Activated naive CD8-positive, alpha-beta T cell (primary cell): ENCODE measurements at regions not wholly inside any gene's neighbourhood (a gene's known extent, or its start where the extent isn't known, plus 50 kb on each side); places are given as distances from the start of the nearest gene placed in this dataset.

ENCODE experiments used
- H3K27ac Mint-ChIP-seq: one replicate; pipeline ENCODE4 v1.8.0; 2021; ENCODE audit warnings: mixed read lengths
- H3K27me3 Mint-ChIP-seq: one replicate; pipeline ENCODE4 v1.8.0; 2021; ENCODE audit warnings: mixed read lengths
- H3K36me3 Mint-ChIP-seq: one replicate; pipeline ENCODE4 v1.8.0; 2021; ENCODE audit warnings: mixed read lengths
- H3K4me1 Mint-ChIP-seq: one replicate; pipeline ENCODE4 v1.8.0; 2021; ENCODE audit warnings: low read depth, mixed read lengths
- H3K4me3 Mint-ChIP-seq: one replicate; pipeline ENCODE4 v1.8.0; 2021; ENCODE audit warnings: mild to moderate bottlenecking, mixed read lengths
- H3K9me3 Mint-ChIP-seq: one replicate; pipeline ENCODE4 v1.8.0; 2021; ENCODE audit warnings: low read depth, mixed read lengths

DNA sequence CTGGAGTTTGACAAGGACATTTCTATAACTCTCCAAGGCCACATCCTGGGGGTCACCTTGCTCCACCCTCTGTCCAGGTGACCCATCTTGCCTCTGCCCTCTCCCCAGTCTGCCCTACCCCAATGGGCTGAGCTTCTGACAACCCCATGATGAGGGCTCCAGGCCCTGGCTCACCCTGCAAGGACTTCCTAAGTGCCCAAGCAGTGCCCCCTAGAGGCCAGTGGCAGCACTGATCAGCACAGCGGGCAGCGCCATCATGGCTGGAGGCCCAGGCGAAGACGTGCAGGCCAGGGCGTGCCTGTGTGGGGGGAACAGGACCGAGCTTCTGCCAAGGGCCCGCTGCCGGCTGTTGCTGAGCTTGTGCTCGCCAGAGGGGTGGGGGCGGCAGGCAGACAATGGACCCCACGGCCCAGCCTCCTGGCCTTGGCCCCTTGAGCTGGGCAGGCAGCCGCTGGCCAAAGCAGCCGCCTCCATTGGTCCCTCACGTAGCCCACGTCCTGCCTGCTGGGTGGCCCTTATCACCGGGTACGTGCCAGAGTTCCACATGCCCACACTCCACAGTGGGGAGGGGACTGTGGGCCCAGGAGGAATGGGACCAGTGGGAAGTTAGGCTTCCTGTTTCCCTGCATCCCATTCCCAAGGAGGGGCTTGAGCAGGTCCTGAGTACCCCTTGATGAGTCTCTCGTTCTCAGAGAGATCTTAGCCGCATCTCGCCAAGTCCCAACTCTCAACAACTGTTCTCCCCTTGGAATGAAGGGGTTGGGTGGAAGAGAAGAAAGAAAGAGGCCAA, 64.3 kb downstream of the MRPL14 start:
- Mint-ChIP-seq H3K36me3 (peaks cover 2% of the 10 kb centered on the region), H3K4me3 (no peak overlapping the region), H3K27me3 (peaks cover 4% of the 10 kb centered on the region), H3K9me3 (no peaks in the 10 kb centered on the region), H3K27ac (no peak overlapping the region), H3K4me1 (peaks cover 2% of the 10 kb centered on the region)

DNA sequence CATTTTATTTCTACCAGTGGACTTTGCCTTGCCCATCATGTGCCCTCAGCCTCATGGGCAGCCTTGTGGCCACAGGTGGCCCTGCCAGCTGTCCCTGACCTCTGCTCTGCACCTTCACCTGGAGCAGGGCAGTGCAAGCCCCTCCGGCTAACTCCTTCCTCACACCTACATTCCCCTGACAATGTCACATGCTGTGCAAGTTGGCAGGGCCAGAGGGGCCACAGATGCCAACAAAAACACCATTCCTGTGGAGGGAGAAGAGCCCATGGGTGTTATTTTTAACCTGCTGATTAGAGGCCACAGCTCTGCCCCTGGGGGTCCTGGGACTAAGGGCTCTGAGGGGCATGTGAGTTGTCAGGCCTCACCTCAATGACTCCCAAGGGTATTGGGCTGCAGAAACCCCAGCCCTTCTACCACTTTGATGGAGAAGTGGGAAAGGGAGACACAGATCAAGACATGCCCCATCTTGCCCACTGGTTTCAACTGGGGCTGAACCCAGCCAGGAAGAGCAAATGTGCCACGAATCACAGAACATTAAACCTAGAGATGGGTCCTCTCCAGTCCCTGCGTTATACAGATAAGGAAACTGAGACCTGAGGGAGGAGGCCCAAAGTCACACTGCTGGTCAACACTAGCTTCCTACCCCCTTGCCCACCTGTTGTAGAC, 65.0 kb downstream of the MRPL14 start:
- no peak overlapping the region for H3K4me3 Mint-ChIP-seq
- no peaks in the 10 kb centered on the region for H3K9me3 Mint-ChIP-seq
- H3K27ac Mint-ChIP-seq = no peak overlapping the region
- peaks cover 2% of the 10 kb centered on the region for H3K36me3 Mint-ChIP-seq
- peaks cover 2% of the 10 kb centered on the region for H3K4me1 Mint-ChIP-seq
- peaks cover 4% of the 10 kb centered on the region for H3K27me3 Mint-ChIP-seq

DNA sequence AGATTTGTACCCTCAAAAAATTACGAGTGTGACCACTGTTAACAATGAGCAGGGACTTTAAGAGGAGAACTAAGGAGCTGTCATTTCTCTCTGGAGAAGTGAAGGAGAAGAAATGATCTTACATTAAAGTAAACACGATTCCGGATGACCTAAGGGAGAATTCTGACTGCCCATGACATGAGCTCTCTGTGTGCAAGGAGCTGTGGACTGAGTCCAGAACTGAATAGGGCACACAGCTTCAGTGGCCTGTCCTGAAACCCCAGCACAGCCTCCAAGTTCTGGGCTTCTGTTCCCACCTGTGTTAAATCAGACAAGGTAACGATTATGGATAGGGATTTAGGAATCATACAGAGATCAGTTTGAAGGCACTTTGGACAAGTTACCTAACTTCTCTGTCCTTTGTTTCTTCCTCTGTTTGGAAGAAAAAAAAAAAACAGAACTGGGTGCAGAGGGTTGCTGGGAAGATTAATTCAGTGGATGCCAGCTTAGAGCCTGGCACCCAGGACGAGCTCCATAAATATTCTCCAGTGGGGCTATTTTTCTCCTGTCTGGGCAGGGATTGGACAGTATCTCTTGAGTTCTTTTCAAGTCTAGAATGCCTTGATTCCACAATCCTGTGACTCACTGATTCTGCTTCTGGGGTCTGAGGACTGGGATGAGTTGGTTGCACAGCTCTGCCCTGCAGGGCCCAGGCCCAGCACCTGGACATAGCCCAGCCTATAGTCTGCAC, 65.7 kb downstream of the MRPL14 start:
- H3K27ac Mint-ChIP-seq = no peak overlapping the region
- peaks cover 4% of the 10 kb centered on the region for H3K27me3 Mint-ChIP-seq
- no peak overlapping the region for H3K4me3 Mint-ChIP-seq
- no peaks in the 10 kb centered on the region for H3K9me3 Mint-ChIP-seq
- peaks cover 2% of the 10 kb centered on the region for H3K4me1 Mint-ChIP-seq
- H3K36me3 Mint-ChIP-seq = peaks cover 2% of the 10 kb centered on the region

DNA sequence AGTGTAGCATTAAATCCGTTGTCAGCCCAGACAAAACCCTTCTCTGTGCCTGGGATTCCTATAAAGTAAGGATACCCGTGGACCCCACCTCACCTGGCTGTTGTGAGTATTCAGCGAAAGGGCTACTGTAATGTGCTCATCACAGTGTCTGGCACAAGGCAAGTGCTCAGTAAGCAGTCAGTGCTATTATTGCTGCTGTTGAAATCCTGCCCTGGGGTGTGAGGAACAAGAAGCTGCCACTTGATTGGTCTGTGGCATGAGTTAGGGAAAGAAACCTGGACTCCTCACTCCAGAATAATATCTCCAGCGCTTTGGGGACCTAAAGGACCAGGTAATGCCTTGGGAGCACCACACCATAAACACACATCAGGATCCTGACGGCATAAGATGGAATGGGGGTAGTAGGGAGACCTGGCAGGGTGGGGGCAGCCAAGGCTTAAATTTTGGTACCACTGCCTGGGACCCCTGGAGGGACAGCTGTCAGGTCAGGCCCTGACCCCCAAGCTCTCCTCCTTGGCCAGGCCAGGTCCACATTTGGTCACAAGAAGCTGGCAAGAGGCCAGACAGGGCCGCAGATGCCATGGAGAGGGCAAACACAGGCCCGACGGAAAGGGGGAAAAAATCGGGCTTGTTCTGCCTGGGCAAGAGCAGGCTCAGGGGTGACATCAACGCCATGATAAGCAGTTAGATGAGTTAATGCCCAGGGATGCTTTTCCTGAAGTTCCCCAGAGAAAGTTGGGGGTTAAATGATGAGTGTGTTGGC, 66.5 kb downstream of the MRPL14 start:
- peaks cover 2% of the 10 kb centered on the region for H3K36me3 Mint-ChIP-seq
- H3K27ac Mint-ChIP-seq = no peak overlapping the region
- H3K4me3 Mint-ChIP-seq = no peak overlapping the region
- H3K27me3 Mint-ChIP-seq = peaks cover 4% of the 10 kb centered on the region
- H3K4me1 Mint-ChIP-seq = peaks cover 2% of the 10 kb centered on the region
- H3K9me3 Mint-ChIP-seq = no peaks in the 10 kb centered on the region

DNA sequence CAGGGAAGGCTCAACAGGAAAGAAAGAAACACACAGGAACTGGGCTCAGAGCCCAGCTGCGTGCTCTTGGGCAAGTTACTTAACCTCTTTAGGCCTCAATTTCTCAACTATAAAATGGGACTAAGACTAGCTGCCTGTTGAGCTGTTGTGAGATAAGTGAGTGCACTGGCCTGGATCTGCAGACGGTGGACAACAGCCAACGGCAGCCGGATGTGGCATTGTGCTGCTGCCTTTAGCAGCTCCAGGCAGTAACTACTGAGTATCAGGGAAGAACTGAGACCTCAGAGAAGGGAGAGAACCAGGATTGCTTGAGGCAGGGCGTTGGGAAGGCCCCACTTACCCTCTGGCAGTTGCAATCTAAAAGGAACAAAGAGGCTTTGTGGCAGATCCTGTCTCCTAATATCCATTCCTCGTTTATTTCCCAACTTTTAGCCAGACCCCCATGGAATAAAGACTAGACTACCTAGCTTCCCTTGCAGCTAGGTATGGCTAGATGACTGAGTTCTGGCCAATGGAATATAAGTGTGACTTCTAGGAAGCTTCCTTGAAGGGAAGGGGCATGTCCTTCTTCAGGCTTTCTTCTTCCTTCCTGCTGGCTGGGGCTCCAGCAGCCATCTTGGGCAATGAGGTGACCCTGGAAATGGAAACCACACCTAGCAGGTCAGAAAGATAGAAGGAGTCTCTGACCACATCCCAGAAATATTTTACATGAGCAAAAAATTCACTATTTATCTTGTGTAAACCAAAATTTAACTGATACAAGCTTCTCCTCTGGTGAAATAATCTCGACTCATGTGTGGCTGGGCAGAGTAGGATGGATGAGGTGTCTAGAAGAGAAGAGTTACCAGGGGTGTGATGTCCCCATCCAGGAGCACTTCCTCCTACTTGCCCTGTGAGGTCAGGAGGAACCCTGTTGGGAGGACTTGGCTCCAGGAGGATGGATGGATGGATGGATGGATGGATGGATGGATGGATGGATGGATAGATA, 67.6 kb downstream of the MRPL14 start:
- Mint-ChIP-seq H3K4me3 (no peak overlapping the region), H3K27me3 (peaks cover 4% of the 10 kb centered on the region), H3K9me3 (no peaks in the 10 kb centered on the region), H3K27ac (no peak overlapping the region), H3K4me1 (peaks cover 2% of the 10 kb centered on the region), H3K36me3 (peaks cover 2% of the 10 kb centered on the region)

DNA sequence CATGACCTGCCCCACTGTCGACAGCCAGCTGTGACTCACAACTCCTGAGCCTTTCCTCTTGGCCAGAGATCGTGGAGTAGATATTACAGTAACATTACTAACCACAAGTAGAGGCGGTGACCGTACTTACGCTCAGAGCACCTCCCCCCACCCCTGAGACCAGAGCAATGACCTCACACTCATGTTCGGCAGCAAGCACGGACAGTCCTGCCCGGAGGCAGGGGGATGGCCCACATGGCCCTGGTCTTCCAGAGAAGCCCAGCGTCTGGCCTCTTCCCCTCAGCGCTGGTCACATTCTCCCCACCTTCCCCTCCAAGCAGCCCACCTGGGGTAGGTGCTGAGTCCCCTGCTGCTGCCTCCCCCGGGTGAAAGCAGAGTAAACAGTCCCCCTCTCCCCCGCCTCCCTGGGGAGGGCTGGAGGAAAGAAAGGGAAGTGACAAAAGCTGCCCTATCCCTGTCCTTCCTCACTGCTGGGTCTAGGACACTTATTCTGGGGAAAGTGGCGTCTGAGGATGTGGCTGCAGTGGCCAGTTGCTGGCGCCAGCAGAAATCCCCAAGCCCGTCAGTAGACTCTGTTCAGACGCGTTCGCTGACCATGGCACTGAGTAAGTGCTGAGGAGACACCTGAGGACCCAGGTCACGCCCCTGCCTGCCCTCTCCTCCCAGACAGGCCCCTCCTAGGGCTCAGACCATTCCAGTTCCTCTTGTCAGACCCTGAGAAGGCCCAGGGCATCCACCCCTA, 68.5 kb downstream of the MRPL14 start:
- H3K4me3 Mint-ChIP-seq = no peak overlapping the region
- peaks cover 4% of the 10 kb centered on the region for H3K27me3 Mint-ChIP-seq
- no peak overlapping the region for H3K27ac Mint-ChIP-seq
- peaks cover 2% of the 10 kb centered on the region for H3K36me3 Mint-ChIP-seq
- H3K9me3 Mint-ChIP-seq = no peaks in the 10 kb centered on the region
- peaks cover 2% of the 10 kb centered on the region for H3K4me1 Mint-ChIP-seq

DNA sequence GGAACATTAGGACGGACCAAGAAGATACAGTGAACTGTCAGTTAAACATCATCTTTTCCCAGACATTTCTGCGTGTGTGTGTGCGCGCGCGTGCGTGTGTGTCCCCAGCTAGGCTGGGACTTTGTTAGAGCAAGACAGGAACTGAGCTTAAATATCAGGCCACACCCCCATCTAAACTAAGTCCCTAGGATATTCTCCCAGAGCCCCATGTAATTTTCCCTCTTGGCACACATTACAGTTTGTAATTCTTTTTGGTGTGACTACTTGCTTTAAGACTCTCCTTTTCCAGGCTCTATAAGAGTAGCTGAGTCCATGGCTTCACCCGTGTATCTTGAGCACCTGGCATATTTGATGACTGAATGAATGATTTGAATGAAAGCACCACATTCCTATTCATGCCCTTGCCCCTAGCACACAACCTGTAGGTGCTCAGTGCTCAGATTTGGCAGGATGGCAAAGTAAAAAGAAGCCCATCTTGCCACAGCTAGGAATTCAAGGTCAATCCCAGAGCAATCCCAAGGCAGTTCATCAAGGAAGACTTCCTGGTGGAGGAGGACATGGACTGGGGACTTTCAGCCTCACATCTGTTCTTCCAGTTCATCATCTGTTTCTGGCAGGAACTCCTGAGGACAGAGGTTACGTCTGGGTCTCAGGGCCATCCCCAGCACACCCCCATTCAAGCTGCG, 69.2 kb downstream of the MRPL14 start:
- H3K27ac Mint-ChIP-seq = no peak overlapping the region

DNA sequence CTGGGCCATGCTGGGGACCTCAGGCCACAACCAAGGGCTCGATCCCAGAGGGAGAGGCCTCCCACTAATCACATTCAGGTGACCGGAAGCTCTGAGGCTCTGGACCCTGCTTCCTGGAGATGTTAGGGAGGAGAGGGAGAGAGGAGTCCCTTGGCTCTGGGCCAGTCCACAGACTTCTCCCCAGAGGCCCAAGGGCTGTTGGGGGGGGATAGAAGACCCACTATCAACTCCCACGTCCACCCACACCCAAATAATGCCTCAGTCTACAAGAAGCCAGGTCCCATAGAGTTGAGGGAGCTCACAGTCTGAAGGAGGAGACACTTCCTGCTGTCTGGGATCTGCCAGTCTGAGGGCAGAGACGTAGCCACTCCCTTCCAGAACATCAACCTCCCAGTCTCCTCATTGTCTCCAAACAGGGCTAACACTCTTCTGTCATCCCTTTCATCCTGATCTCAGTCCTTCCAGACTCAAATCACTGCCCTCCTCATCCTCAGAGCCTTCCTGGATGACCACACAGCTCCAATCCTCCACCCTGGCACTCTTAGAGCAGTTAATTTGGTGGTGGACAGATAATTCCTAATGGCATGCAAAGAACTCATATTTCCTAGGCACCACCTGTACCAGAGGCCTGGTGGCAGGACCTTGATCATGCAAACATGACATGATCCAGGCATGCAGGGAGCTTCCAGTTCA, 69.9 kb downstream of the MRPL14 start:
- peaks cover 2% of the 10 kb centered on the region for H3K4me1 Mint-ChIP-seq
- no peak overlapping the region for H3K27ac Mint-ChIP-seq
- H3K36me3 Mint-ChIP-seq = peaks cover 2% of the 10 kb centered on the region
- H3K9me3 Mint-ChIP-seq = no peaks in the 10 kb centered on the region
- peaks cover 4% of the 10 kb centered on the region for H3K27me3 Mint-ChIP-seq
- no peak overlapping the region for H3K4me3 Mint-ChIP-seq

More for the DNA sequence above, 69.2 kb downstream of the MRPL14 start:
- Mint-ChIP-seq H3K4me3 (no peak overlapping the region), H3K9me3 (no peaks in the 10 kb centered on the region), H3K27me3 (peaks cover 4% of the 10 kb centered on the region), H3K4me1 (peaks cover 2% of the 10 kb centered on the region), H3K36me3 (peaks cover 2% of the 10 kb centered on the region)

DNA sequence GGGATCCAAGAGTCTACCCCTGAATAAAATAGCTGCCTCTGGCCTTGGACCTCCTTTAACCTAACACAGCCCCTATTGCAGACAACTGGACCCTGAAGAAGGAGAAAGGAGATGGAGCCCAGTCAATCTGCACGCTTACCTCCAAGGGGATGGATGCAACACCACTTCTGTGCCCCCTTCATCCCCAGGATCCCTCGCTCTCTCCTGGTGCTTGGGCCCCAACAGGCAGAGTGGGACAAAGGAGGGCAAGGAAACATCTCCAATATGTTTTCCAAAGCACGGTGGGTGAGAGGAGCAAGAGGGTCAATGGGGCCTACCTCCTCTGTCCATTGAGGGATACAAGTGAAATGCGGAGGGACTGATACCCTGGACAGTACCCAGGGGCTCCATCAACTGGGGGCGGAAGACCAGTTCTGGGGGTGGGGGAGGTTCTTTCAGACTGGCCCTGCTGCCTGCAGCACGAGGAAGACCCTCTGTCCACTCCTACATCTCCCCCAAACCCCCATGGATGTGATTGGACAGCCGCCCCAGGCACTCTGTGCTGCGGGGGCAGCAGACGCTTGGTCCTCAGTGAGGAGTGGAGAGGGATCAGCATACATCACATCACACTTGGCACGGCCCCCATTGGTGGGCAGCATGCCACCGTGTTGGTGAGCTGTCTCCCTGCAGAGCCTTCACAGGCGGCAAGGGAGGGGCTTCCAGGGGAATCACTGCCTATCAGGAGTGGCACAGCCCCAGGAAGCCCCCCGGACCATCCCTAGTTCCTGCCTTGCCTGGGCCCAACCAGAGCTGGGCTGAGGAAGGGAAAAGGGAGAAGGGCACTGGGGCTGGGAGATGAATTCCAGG, 70.6 kb downstream of the MRPL14 start:
- Mint-ChIP-seq H3K27ac (no peak overlapping the region), H3K4me3 (no peak overlapping the region), H3K36me3 (peaks cover 2% of the 10 kb centered on the region), H3K27me3 (peaks cover 4% of the 10 kb centered on the region), H3K4me1 (peaks cover 2% of the 10 kb centered on the region), H3K9me3 (no peaks in the 10 kb centered on the region)

DNA sequence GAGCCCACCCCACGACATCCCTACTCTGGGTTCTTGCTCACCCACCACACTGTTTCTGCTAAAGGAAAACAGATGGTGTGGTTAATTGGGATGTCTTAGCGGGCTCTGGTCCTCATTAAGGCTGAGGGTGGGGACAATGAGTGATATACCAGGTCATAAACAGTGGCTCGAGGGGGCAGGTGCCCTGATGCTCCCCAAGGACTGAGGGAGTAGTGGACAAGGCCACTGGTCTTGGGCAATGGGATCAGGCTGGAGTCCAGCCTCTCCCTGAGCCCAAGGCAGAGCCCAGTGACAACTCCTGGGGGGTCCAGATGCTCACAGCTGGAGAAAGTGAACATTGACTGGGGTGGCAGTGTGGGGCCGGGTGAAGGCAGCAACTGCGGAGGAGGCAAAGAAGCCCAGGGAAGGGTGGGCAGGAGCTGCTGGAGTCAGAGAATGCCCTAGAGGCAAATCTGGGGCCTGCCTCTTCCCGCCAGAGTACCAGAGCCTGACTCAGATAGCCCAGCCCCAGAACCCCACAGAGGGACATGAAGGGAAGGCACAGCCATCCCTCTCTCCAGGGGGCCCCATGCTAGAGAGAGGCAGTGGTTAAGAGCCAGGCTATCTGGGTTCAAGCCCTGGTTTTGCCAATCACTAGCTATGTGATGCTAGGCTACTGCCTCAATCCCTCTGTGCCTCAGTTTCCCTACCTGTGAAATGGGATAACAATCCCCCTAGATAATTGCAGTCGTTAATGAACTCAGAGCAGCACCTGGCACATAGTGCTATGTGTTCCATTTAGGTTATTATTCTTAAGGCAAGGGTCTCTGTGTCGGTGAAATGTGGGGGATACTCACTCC, 72.3 kb downstream of the MRPL14 start:
- H3K36me3 Mint-ChIP-seq = peaks cover 2% of the 10 kb centered on the region
- H3K4me1 Mint-ChIP-seq = peaks cover 2% of the 10 kb centered on the region

More for the DNA sequence above, 72.3 kb downstream of the MRPL14 start:
- no peak overlapping the region for H3K27ac Mint-ChIP-seq
- H3K27me3 Mint-ChIP-seq = peaks cover 4% of the 10 kb centered on the region
- no peaks in the 10 kb centered on the region for H3K9me3 Mint-ChIP-seq
- H3K4me3 Mint-ChIP-seq = no peak overlapping the region
